Endothelial cell (in vitro differentiated cells): ENCODE measurements at regions not wholly inside any gene's neighbourhood (a gene's known extent, or its start where the extent isn't known, plus 50 kb on each side); places are given as distances from the start of the nearest gene placed in this dataset.

ENCODE experiments used
- DNase-seq: peaks from one replicate; pipeline ENCODE4 v3.0.0; 2021; ENCODE audit warnings: low spot score
- H3K27ac Mint-ChIP-seq: one replicate; pipeline ENCODE4 v1.8.0; 2021; ENCODE audit warnings: mixed read lengths, inconsistent platforms; ENCODE audit not compliant: unreplicated experiment
- H3K27me3 Mint-ChIP-seq: one replicate; pipeline ENCODE4 v1.8.0; 2021; ENCODE audit warnings: mild to moderate bottlenecking, moderate library complexity, mixed read lengths, inconsistent platforms; ENCODE audit not compliant: unreplicated experiment
- H3K36me3 Mint-ChIP-seq: one replicate; pipeline ENCODE4 v1.8.0; 2021; ENCODE audit warnings: mild to moderate bottlenecking, low read depth, mixed read lengths, inconsistent platforms; ENCODE audit not compliant: unreplicated experiment
- H3K4me1 Mint-ChIP-seq: one replicate; pipeline ENCODE4 v1.8.0; 2021; ENCODE audit warnings: mild to moderate bottlenecking, mixed read lengths, inconsistent platforms; ENCODE audit not compliant: unreplicated experiment
- H3K4me3 Mint-ChIP-seq: one replicate; pipeline ENCODE4 v1.8.0; 2021; ENCODE audit warnings: mild to moderate bottlenecking, mixed read lengths, inconsistent platforms; ENCODE audit not compliant: unreplicated experiment
- H3K9me3 Mint-ChIP-seq: one replicate; pipeline ENCODE4 v1.8.0; 2021; ENCODE audit warnings: mixed read lengths, inconsistent platforms; ENCODE audit not compliant: unreplicated experiment
- CTCF ChIP-seq: fragments of 200-600 bp; sonication (generic); IDR thresholded peaks from one replicate; pipeline ENCODE4 v1.5.0; 2021; ENCODE audit warnings: antibody characterized with exemption; ENCODE audit not compliant: unreplicated experiment

GRCh38 chr5:121189342-121190305, 662.1 kb upstream of the FTMT start:
- Mint-ChIP-seq H3K9me3 (no peaks in the 10 kb centered on the region), H3K27ac (no peak overlapping the region), H3K4me3 (no peak overlapping the region), H3K4me1 (no peaks in the 10 kb centered on the region), H3K27me3 (no peaks in the 10 kb centered on the region), H3K36me3 (no peaks in the 10 kb centered on the region)
- DNase-seq, result no peak
- no peak for TF ChIP-seq CTCF

GRCh38 chr5:121199216-121199999, 652.3 kb upstream of the FTMT start:
- no peak for TF ChIP-seq CTCF

GRCh38 chr5:121218086-121218485, 633.6 kb upstream of the FTMT start:
- DNase-seq, result no peak
- no peaks in the 10 kb centered on the region for H3K27me3 Mint-ChIP-seq
- no peak overlapping the region for H3K27ac Mint-ChIP-seq
- no peaks in the 10 kb centered on the region for H3K36me3 Mint-ChIP-seq
- TF ChIP-seq CTCF, result no peak
- no peaks in the 10 kb centered on the region for H3K9me3 Mint-ChIP-seq
- no peak overlapping the region for H3K4me3 Mint-ChIP-seq
- no peaks in the 10 kb centered on the region for H3K4me1 Mint-ChIP-seq

More at GRCh38 chr5:121199216-121199999, 652.3 kb upstream of the FTMT start:
- no peaks in the 10 kb centered on the region for H3K36me3 Mint-ChIP-seq
- H3K4me1 Mint-ChIP-seq, result peaks cover 2% of the 10 kb centered on the region
- no peaks in the 10 kb centered on the region for H3K9me3 Mint-ChIP-seq
- H3K27ac Mint-ChIP-seq, result no peak overlapping the region
- no peak overlapping the region for H3K4me3 Mint-ChIP-seq
- H3K27me3 Mint-ChIP-seq, result no peaks in the 10 kb centered on the region
- DNase-seq, result no peak

- H3K36me3 Mint-ChIP-seq, result no peaks in the 10 kb centered on the region
- H3K9me3 Mint-ChIP-seq, result no peaks in the 10 kb centered on the region
- H3K27me3 Mint-ChIP-seq, result no peaks in the 10 kb centered on the region
- H3K4me3 Mint-ChIP-seq, result no peak overlapping the region
- no peak overlapping the region for H3K27ac Mint-ChIP-seq
- TF ChIP-seq CTCF, result no peak
- no peaks in the 10 kb centered on the region for H3K4me1 Mint-ChIP-seq
- DNase-seq, result no peak
These were observed 630.2 kb upstream of the FTMT start for GRCh38 chr5:121221483-121221882.
